ENCODE measurements at regions not wholly inside any gene's neighbourhood (a gene's known extent, or its start where the extent isn't known, plus 50 kb on each side); places are given as distances from the start of the nearest gene placed in this dataset.

- TF ChIP-seq CTCF (IDR thresholded peaks at IDR 0.05; ENCODE audit: control insufficient read depth, extremely low read depth, insufficient read depth): no peak
Measured at GRCh38 chr3:167930453-167930852, 165.3 kb downstream of the GOLIM4 start.

GRCh38 chr3:167929968-167930367 is 165.8 kb downstream of the GOLIM4 start:
- no peak for DNase-seq (ENCODE audit: low read depth)
- H3K4me3 ChIP-seq (ENCODE audit: low read depth, low read length): no peak overlapping the region
- TF ChIP-seq CTCF (IDR thresholded peaks at IDR 0.05; ENCODE audit: control insufficient read depth, extremely low read depth, insufficient read depth): no peak

More at GRCh38 chr3:167930453-167930852, 165.3 kb downstream of the GOLIM4 start:
- DNase-seq (ENCODE audit: low read depth): no peak
- H3K4me3 ChIP-seq (ENCODE audit: low read depth, low read length): no peak overlapping the region

- no peak overlapping the region for H3K4me3 ChIP-seq (ENCODE audit: low read depth, low read length)
- DNase-seq (ENCODE audit: low read depth): no peak
- no peak for TF ChIP-seq CTCF (IDR thresholded peaks at IDR 0.05; ENCODE audit: control insufficient read depth, extremely low read depth, insufficient read depth)
Measured at GRCh38 chr3:167928381-167928780, 167.3 kb downstream of the GOLIM4 start.

DNA sequence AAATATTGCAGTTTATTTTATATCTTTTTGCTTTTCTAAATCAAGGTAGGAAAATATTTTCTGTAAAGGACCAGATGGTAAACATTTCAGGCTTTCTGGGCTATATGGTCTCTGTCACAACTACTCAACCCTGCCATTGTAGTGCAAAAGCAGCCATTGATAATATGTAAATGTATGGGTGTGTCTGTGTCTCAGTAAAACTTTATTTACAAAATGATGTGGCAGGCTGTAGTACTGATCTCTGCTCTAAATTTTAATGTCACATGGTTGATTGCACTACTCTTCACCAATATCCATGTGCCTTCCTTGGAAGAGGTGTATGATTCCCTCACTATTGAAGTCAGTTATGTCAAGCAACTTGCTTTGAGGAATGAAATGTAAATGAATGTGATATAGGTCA is 175.0 kb downstream of the GOLIM4 start:
- TF ChIP-seq CTCF (IDR thresholded peaks at IDR 0.05; ENCODE audit: control insufficient read depth, extremely low read depth, insufficient read depth): no peak
- H3K4me3 ChIP-seq (ENCODE audit: low read depth, low read length): no peak overlapping the region
- DNase-seq (ENCODE audit: low read depth): no peak

DNA sequence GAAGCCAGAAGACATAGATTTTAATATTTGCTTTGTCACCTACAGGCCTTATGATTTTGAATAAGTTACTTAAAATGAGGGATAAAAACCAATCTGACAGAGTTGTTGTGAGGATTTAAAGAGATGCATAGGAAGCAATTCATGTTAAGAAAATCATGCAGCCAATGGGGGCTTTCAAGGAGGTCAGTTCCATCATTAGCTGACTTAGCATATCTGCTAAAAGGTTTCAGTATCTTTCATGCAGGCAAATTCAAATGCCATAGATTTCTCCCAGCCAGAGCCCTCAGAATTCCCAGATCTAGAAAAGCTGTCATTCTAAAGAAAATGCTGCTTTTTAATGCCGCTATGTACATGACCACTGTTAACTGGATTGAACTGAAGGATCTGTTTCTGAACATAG is 176.1 kb downstream of the GOLIM4 start:
- no peak overlapping the region for H3K4me3 ChIP-seq (ENCODE audit: low read depth, low read length)
- TF ChIP-seq CTCF (IDR thresholded peaks at IDR 0.05; ENCODE audit: control insufficient read depth, extremely low read depth, insufficient read depth): no peak
- no peak for DNase-seq (ENCODE audit: low read depth)

- no peak for TF ChIP-seq CTCF (IDR thresholded peaks at IDR 0.05; ENCODE audit: control insufficient read depth, extremely low read depth, insufficient read depth)
- no peak for DNase-seq (ENCODE audit: low read depth)
- no peak overlapping the region for H3K4me3 ChIP-seq (ENCODE audit: low read depth, low read length)
Measured at GRCh38 chr3:167918686-167919085, 177.0 kb downstream of the GOLIM4 start.

GRCh38 chr3:167918008-167918596 is 177.6 kb downstream of the GOLIM4 start:
- H3K4me3 ChIP-seq (ENCODE audit: low read depth, low read length): no peak overlapping the region
- DNase-seq (ENCODE audit: low read depth): no peak
- no peak for TF ChIP-seq CTCF (IDR thresholded peaks at IDR 0.05; ENCODE audit: control insufficient read depth, extremely low read depth, insufficient read depth)

All from LNCaP clone FGC (cell line).